ENCODE measurements at regions not wholly inside any gene's neighbourhood (a gene's known extent, or its start where the extent isn't known, plus 50 kb on each side); places are given as distances from the start of the nearest gene placed in this dataset.

DNA sequence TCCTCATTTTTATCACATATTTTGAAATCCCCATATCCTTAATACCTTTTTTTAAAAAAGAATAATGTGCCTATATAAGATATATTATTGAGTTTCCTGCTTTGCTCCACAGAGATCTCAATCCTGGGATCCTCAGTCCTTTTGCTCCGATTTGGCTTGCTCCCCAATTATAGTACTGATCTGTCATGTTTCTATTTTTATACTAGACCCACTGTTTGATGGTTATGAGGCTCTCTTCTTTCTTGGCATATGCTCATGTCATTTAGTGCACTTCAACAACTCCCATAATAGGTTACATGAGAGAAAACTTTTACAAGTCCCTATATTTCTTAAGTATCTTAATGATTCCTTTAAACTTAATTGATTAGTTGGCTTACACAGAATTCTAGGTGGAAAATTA lies 958.5 kb upstream of the EPHA7 start:
- no peak overlapping the region for H3K4me3 ChIP-seq (ENCODE audit: low read length)
- H3K9ac ChIP-seq (ENCODE audit: low read length) = no peak overlapping the region
- no peaks in the 10 kb centered on the region for H3K27me3 ChIP-seq (ENCODE audit: insufficient read depth, low read depth, low read length)
- H3K9me3 ChIP-seq (ENCODE audit: low read length) = no peaks in the 10 kb centered on the region
- H3K27ac ChIP-seq (ENCODE audit: low read length) = no peak overlapping the region
- H3K36me3 ChIP-seq (ENCODE audit: insufficient read depth, low read length) = no peaks in the 10 kb centered on the region
- H2AFZ ChIP-seq (ENCODE audit: low read depth, low read length) = no peak overlapping the region
- TF ChIP-seq, protein P1, sequence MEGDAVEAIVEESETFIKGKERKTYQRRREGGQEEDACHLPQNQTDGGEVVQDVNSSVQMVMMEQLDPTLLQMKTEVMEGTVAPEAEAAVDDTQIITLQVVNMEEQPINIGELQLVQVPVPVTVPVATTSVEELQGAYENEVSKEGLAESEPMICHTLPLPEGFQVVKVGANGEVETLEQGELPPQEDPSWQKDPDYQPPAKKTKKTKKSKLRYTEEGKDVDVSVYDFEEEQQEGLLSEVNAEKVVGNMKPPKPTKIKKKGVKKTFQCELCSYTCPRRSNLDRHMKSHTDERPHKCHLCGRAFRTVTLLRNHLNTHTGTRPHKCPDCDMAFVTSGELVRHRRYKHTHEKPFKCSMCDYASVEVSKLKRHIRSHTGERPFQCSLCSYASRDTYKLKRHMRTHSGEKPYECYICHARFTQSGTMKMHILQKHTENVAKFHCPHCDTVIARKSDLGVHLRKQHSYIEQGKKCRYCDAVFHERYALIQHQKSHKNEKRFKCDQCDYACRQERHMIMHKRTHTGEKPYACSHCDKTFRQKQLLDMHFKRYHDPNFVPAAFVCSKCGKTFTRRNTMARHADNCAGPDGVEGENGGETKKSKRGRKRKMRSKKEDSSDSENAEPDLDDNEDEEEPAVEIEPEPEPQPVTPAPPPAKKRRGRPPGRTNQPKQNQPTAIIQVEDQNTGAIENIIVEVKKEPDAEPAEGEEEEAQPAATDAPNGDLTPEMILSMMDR (IDR thresholded peaks at IDR 0.05; ENCODE audit: poor library complexity, severe bottlenecking) = no peak
- TF ChIP-seq EP300 (conservative IDR thresholded peaks at IDR 0.05; ENCODE audit: poor library complexity, severe bottlenecking) (no peak), REST (IDR thresholded peaks at IDR 0.05; ENCODE audit: borderline replicate concordance) (no peak)
- H3K79me2 ChIP-seq (replicated peaks; ENCODE audit: insufficient read depth, low read length) = no peaks in the 10 kb centered on the region
- no peak overlapping the region for H3K4me2 ChIP-seq (ENCODE audit: low read length)
- H4K20me1 ChIP-seq (ENCODE audit: insufficient read depth) = no peaks in the 10 kb centered on the region
- H3F3A ChIP-seq (ENCODE audit: insufficient read depth, low read length, poor library complexity, severe bottlenecking) = no peaks in the 10 kb centered on the region
- no peaks in the 10 kb centered on the region for H3K9me2 ChIP-seq (ENCODE audit: insufficient read depth, low read length)

- Histone ChIP-seq H3K27me3 (ENCODE audit: insufficient read depth, low read depth, low read length) (no peaks in the 10 kb centered on the region), H3K9ac (ENCODE audit: low read length) (no peak overlapping the region), H3K4me2 (ENCODE audit: low read length) (no peak overlapping the region), H3K4me3 (ENCODE audit: low read length) (no peak overlapping the region), H3F3A (ENCODE audit: insufficient read depth, low read length, poor library complexity, severe bottlenecking) (no peaks in the 10 kb centered on the region), H3K9me2 (ENCODE audit: insufficient read depth, low read length) (no peaks in the 10 kb centered on the region), H4K20me1 (ENCODE audit: insufficient read depth) (no peaks in the 10 kb centered on the region), H3K36me3 (ENCODE audit: insufficient read depth, low read length) (no peaks in the 10 kb centered on the region), H3K9me3 (ENCODE audit: low read length) (no peaks in the 10 kb centered on the region), H3K79me2 (replicated peaks; ENCODE audit: insufficient read depth, low read length) (no peaks in the 10 kb centered on the region), H2AFZ (ENCODE audit: low read depth, low read length) (no peak overlapping the region), H3K27ac (ENCODE audit: low read length) (no peak overlapping the region)
- TF ChIP-seq, protein P1 (IDR thresholded peaks at IDR 0.05; ENCODE audit: poor library complexity, severe bottlenecking) = no peak
- TF ChIP-seq TAF1 (IDR thresholded peaks at IDR 0.05; ENCODE audit: low read depth) (no peak), SMC3 (conservative IDR thresholded peaks at IDR 0.05; ENCODE audit: poor library complexity) (no peak), EZH2 (IDR thresholded peaks at IDR 0.05; ENCODE audit: borderline replicate concordance, insufficient read depth, low read length, poor library complexity, severe bottlenecking) (no peak), MXI1 (conservative IDR thresholded peaks at IDR 0.05; ENCODE audit: poor library complexity, severe bottlenecking) (no peak), POLR2AphosphoS5 (IDR thresholded peaks at IDR 0.05) (no peak), RAD21 (conservative IDR thresholded peaks at IDR 0.05) (no peak), EP300 (conservative IDR thresholded peaks at IDR 0.05; ENCODE audit: poor library complexity, severe bottlenecking) (no peak), REST (IDR thresholded peaks at IDR 0.05; ENCODE audit: borderline replicate concordance) (no peak)
Measured at GRCh38 chr6:94376876-94377275, 957.5 kb upstream of the EPHA7 start.

Measured in neural cell (in vitro differentiated cells).